PC-9 (cell line): ENCODE measurements at regions not wholly inside any gene's neighbourhood (a gene's known extent, or its start where the extent isn't known, plus 50 kb on each side); places are given as distances from the start of the nearest gene placed in this dataset.

ENCODE experiments used
- BruUV-seq: library from RNA; stranded (reverse); fragments of 400-500 nt; replicated peaks from 2 replicates; lab custom pipeline; 2021; lab: Mats Ljungman, UMichigan
- CTCF ChIA-PET: fragments of 300-600 bp; sonication (Branson Sonifier 250); formaldehyde crosslinking; loops from one replicate; lab custom pipeline; 2022; ENCODE audit warnings: antibody characterized with exemption; lab: Charles Lee
- POLR2A ChIA-PET: fragments of 300-600 bp; sonication (Branson Sonifier 250); formaldehyde crosslinking; loops from one replicate; lab custom pipeline; 2022; ENCODE audit warnings: antibody characterized with exemption; ENCODE audit not compliant: unreplicated experiment; lab: Charles Lee
- DNase-seq, 2 experiments: peaks; one replicate each; pipeline versions ENCODE4 v3.0.0 to v3.0.0-alpha.2; 2015 to 2022; ENCODE audit warnings: mixed read lengths in 1 of 2
- H2AFZ ChIP-seq: fragments of 200-600 bp; sonication (generic); 2 replicates; pipeline ENCODE4 v1.8.1; 2017; ENCODE audit warnings: antibody characterized with exemption
- H3F3A ChIP-seq: fragments of 200-600 bp; sonication (generic); 2 replicates; pipeline ENCODE4 v1.8.1; 2017; ENCODE audit warnings: antibody characterized with exemption, mild to moderate bottlenecking, low read depth; ENCODE audit not compliant: insufficient read depth
- H3K27ac ChIP-seq: fragments of 200-600 bp; sonication (generic); 2 replicates; pipeline ENCODE4 v1.6.1; 2016; ENCODE audit warnings: mixed run types
- H3K27me3 ChIP-seq: fragments of 200-600 bp; sonication (generic); 2 replicates; pipeline ENCODE4 v1.6.1; 2016; ENCODE audit warnings: low read depth, mixed run types; ENCODE audit not compliant: insufficient read depth
- H3K36me3 ChIP-seq: fragments of 200-600 bp; sonication (generic); 2 replicates; pipeline ENCODE4 v1.6.1; 2016; ENCODE audit warnings: low read depth, mixed run types
- H3K4me1 ChIP-seq: fragments of 200-600 bp; sonication (generic); replicated peaks from 2 replicates; pipeline ENCODE4 v1.6.1; 2016; ENCODE audit warnings: mixed run types; ENCODE audit not compliant: insufficient read depth
- H3K4me2 ChIP-seq: fragments of 200-600 bp; sonication (generic); 2 replicates; pipeline ENCODE4 v1.6.1; 2017; ENCODE audit warnings: mixed run types
- H3K4me3 ChIP-seq: fragments of 200-600 bp; sonication (generic); 2 replicates; pipeline ENCODE4 v1.6.1; 2016; ENCODE audit warnings: mixed run types
- H3K79me2 ChIP-seq: fragments of 200-600 bp; sonication (generic); 2 replicates; pipeline ENCODE4 v1.6.1; 2017; ENCODE audit warnings: low read depth, mixed run types
- H3K9me2 ChIP-seq: fragments of 200-600 bp; sonication (generic); 2 replicates; pipeline ENCODE4 v1.8.1; 2017; ENCODE audit warnings: mild to moderate bottlenecking; ENCODE audit not compliant: insufficient read depth
- H3K9me3 ChIP-seq: fragments of 200-600 bp; sonication (generic); 2 replicates; pipeline ENCODE4 v1.8.1; 2016; ENCODE audit warnings: low read depth; ENCODE audit not compliant: insufficient read depth
- H4K20me1 ChIP-seq: fragments of 200-600 bp; sonication (generic); 2 replicates; pipeline ENCODE4 v1.8.1; 2017; ENCODE audit not compliant: insufficient read depth
- EZH2 ChIP-seq: fragments of 200-600 bp; sonication (generic); IDR thresholded peaks from 2 replicates; pipeline ENCODE4 v1.8.0; 2017; ENCODE audit warnings: antibody characterized with exemption, low read depth
- intact Hi-C: fragments of 100-400 bp; cut with micrococcal nuclease; formaldehyde crosslinking; loops from one replicate; pipeline ENCODE4 v1.10.0; 2022; ENCODE audit not compliant: unreplicated experiment
- TF ChIP-seq, protein P1 (sequence below): fragments of 200-600 bp; sonication (generic); conservative IDR thresholded peaks from 2 replicates; pipeline ENCODE4 v1.6.1; 2017; ENCODE audit warnings: mixed run types, antibody characterized with exemption, mild to moderate bottlenecking, moderate library complexity

GRCh38 chr2:155802888-155803287, 529.6 kb downstream of the NR4A2 start:
- DNase-seq: no peak
- H3K4me1 ChIP-seq: no peaks in the 10 kb centered on the region
- ChIA-PET CTCF (no interaction called here), POLR2A (no interaction called here)
- H3K4me3 ChIP-seq: no peak overlapping the region
- H3K27ac ChIP-seq: no peak overlapping the region
- no peak overlapping the region for H3K4me2 ChIP-seq
- no peaks in the 10 kb centered on the region for H3K79me2 ChIP-seq
- H3F3A ChIP-seq: no peaks in the 10 kb centered on the region
- TF ChIP-seq, protein P1, sequence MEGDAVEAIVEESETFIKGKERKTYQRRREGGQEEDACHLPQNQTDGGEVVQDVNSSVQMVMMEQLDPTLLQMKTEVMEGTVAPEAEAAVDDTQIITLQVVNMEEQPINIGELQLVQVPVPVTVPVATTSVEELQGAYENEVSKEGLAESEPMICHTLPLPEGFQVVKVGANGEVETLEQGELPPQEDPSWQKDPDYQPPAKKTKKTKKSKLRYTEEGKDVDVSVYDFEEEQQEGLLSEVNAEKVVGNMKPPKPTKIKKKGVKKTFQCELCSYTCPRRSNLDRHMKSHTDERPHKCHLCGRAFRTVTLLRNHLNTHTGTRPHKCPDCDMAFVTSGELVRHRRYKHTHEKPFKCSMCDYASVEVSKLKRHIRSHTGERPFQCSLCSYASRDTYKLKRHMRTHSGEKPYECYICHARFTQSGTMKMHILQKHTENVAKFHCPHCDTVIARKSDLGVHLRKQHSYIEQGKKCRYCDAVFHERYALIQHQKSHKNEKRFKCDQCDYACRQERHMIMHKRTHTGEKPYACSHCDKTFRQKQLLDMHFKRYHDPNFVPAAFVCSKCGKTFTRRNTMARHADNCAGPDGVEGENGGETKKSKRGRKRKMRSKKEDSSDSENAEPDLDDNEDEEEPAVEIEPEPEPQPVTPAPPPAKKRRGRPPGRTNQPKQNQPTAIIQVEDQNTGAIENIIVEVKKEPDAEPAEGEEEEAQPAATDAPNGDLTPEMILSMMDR: no peak
- TF ChIP-seq EZH2: no peak
- H3K36me3 ChIP-seq: no peaks in the 10 kb centered on the region
- no TSS peak for BruUV-seq
- H3K9me3 ChIP-seq: no peaks in the 10 kb centered on the region
- H3K27me3 ChIP-seq: no peaks in the 10 kb centered on the region
- H4K20me1 ChIP-seq: no peaks in the 10 kb centered on the region
- no peak overlapping the region for H2AFZ ChIP-seq
- intact Hi-C loops: no loop called here
- H3K9me2 ChIP-seq: no peaks in the 10 kb centered on the region

DNA sequence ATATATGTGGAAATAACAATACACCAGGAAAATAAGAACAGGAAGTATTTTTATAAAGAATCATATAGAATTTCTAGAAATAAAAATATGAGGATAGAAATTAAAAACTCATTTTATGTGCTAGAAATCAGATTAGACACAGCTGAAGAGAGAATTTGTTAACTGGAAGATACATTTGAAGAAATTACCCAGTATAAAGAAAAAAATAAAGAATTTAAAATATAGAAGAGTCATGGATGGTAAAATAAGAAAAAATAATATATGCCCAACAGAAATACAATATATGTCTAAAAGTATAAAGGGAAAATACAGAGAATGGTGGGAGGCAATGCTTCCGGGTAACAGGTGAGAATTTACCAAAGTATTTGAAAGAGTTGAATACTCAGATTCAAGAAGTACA, 539.9 kb downstream of the NR4A2 start:
- H4K20me1 ChIP-seq: no peaks in the 10 kb centered on the region
- no peak overlapping the region for H3K4me3 ChIP-seq
- POLR2A ChIA-PET: no interaction called here
- H3F3A ChIP-seq: no peaks in the 10 kb centered on the region
- no peaks in the 10 kb centered on the region for H3K27me3 ChIP-seq
- no peaks in the 10 kb centered on the region for H3K4me1 ChIP-seq
- TF ChIP-seq EZH2: no peak
- TF ChIP-seq, protein P1: no peak
- H2AFZ ChIP-seq: no peak overlapping the region
- H3K9me3 ChIP-seq: no peaks in the 10 kb centered on the region
- no peaks in the 10 kb centered on the region for H3K36me3 ChIP-seq
- intact Hi-C loops: no loop called here
- DNase-seq: no peak
- H3K4me2 ChIP-seq: no peak overlapping the region
- CTCF ChIA-PET: no interaction called here
- H3K79me2 ChIP-seq: no peaks in the 10 kb centered on the region
- no TSS peak for BruUV-seq
- H3K9me2 ChIP-seq: no peaks in the 10 kb centered on the region
- no peak overlapping the region for H3K27ac ChIP-seq

DNA sequence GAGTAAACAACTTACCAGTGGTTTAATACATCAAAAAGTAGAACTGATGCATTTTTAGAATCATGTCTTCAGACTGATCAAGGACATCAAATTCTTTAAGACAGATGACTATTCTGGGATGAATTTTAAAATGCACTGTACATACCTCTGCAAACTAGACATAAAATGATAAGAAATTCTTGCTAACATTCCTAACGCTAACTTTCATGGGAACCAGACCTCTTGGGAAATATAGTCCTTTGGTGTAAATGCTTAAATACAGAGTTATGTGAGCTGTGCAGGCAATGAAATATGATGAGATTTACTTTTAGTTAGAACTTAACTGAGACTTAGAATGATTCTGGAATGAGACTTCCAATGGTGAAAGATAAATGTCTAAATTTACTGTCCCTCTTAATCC, 562.0 kb downstream of the NR4A2 start:
- BruUV-seq: no TSS peak
- Histone ChIP-seq H3K27me3 (no peaks in the 10 kb centered on the region), H4K20me1 (no peaks in the 10 kb centered on the region), H3K27ac (no peak overlapping the region), H2AFZ (no peak overlapping the region), H3K4me1 (no peaks in the 10 kb centered on the region), H3K9me3 (no peaks in the 10 kb centered on the region), H3K36me3 (no peaks in the 10 kb centered on the region), H3K79me2 (no peaks in the 10 kb centered on the region), H3K9me2 (no peaks in the 10 kb centered on the region), H3K4me2 (no peak overlapping the region), H3K4me3 (no peak overlapping the region), H3F3A (no peaks in the 10 kb centered on the region)
- intact Hi-C loops: no loop called here
- ChIA-PET CTCF (no interaction called here), POLR2A (no interaction called here)
- no peak for DNase-seq
- TF ChIP-seq, protein P1: no peak
- TF ChIP-seq EZH2: no peak
